HG03103 (cell line): ENCODE measurements at regions not wholly inside any gene's neighbourhood (a gene's known extent, or its start where the extent isn't known, plus 50 kb on each side); places are given as distances from the start of the nearest gene placed in this dataset.

Source experiments
- ATAC-seq: cut with Tn5 transposase; IDR thresholded peaks from one replicate; pipeline ENCODE4 v1.9.1; 2021; ENCODE audit warnings: low read depth; ENCODE audit not compliant: unreplicated experiment

DNA sequence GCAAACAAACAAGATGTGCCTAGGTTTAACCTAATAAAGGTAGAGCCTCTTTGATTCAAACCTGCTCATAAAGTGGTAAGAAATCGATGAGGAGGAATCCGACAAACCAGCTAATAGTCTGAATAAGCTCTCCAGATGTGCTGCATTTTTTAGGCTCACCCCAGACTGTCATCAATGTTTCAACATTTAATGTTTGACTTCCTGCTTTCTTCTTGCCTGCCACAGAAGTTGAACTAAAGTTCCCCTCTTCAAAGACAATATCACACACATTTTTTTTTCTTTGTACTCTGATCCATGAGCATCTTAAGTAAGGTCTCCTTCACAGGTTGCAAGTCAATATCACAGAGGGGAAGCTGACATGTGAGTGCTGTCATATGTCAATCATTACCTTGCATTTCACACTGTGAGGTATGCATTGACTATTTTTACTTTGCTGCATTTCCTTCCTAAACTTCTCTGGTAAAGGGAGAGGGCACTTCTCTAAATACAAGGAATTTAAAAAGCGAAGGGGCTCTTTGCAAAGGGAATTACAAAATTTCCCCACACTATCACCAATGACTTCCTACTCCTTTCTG, 172.3 kb upstream of the MCTP2 start:
- no peak for ATAC-seq

DNA sequence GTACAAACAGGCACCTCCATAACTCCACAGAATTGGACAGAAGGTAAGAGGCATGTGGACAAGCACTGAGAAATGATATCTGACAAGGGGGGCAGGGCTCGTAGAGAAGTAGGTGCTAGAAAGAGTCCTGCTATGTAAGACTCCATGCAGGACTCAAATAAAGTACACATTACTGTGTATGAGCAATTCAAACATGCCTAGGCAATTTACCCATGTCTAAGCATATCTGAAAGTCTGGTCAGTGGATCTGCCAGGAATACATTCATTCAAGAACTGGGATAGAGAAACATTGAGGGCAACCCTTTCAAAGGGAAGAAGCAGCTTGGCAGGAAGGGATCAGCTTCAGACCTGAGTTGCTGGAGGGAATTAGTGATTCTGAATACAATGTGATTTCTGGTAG, 174.1 kb upstream of the MCTP2 start:
- ATAC-seq: no peak

DNA sequence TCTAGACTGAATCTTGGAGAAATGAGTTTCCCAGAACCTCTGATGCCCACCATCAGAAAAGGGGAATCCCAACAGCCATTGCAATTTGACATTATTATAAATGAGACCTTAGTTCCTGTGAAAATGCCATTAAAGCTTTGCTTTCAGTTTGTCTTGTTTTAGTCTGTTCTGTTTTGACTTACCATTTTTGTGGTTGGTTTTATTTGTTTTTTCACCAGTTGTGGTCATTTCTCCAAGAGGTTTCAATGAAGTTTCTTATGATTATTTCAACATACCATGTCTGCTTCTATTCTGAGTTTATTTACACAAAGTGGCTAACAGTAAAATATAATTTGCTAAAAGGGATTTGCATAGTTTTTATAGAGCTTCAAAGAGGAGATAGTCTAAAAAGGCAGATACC, 175.0 kb upstream of the MCTP2 start:
- ATAC-seq: no peak

DNA sequence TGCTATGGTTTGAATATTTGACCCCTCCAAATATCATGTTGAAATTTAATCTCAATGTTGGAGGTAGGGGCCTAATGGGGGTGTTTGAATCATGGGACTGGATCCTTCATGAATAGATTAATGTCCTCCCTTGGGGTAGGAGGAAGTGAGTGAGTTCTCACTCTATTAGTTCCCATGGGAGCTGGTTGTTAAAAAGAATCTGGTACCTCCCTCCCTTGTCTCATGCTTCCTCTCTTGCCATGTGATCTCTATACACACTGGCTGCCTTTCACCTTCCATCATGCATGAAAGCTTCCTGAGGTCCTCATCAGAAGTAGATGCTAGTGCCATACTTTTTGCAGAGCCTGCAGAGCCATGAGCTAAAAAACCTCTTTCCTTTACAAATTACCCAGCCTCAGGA, 177.7 kb upstream of the MCTP2 start:
- ATAC-seq: no peak

DNA sequence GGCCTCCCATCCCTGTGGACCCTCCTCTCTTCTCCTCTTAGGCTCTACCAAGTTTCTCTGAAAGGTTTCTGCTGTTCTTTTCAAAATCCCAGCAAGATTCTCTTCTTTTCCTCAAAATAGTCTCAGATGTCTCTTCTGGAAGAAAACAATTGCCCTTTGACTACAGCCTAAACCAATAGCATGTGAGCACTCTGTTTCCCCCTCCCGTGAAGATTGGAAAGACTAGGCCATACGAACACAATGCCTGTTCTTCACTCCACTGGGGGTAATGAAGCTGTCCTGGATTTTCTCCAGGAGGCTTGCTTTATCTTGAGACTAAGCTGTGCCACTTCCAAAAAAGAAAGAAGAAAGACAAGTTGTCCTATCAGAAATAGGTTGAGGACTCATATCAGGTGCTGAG, 178.7 kb upstream of the MCTP2 start:
- no peak for ATAC-seq

DNA sequence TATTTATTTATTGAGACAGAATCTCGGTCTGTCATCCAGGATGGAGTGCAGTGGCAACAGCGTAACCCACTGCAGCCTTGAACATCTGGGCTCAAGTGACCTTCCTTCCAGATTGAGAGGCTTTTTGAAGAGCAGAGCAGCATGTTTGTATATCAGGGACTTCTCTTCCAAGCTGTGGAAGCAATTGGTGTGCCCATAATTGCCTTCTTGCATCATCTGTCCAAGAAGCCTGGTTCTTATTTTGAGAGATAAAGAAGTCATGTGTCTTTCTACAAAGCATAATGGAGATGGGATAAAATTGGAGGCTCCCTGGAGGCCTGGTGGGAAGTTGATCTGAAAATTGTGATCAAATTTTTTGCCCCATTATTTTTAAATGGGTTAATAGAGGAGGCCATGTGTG, 183.8 kb upstream of the MCTP2 start:
- ATAC-seq: no peak

DNA sequence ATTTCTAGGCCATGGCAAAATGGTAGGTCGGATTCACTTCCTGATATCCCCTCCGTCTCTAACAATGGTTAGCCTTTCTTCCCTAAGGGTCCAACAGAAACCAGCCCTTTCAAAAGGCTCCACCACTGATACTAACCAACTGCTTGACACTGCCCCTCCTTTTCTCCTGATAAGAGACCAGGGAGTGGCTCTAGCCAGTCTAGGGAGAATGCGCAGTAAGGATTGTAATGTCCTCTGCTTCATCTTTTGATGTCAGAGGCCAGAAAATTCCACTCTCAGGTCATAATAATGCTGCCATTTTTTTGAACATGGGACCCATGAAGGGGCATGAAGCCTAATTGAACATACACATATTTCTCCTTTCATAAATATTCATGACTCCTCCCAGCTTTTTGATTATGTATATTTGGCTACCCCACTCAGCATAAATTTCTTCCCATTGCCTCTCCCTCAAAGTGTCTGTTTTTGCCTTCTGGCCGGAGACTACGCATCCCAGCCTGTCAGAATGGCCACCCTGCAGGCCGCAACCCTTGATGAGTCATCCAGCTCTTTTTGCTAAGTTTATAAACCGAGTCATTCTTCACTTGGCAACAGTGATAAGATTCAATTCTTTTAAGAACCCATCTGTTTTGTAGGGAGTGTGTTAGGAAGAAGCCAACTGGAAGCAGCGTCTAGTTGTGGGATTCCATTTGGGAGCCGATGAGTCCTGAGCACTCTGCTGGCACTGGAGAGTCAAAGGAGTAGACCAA, 189.0 kb upstream of the MCTP2 start:
- ATAC-seq: no peak

DNA sequence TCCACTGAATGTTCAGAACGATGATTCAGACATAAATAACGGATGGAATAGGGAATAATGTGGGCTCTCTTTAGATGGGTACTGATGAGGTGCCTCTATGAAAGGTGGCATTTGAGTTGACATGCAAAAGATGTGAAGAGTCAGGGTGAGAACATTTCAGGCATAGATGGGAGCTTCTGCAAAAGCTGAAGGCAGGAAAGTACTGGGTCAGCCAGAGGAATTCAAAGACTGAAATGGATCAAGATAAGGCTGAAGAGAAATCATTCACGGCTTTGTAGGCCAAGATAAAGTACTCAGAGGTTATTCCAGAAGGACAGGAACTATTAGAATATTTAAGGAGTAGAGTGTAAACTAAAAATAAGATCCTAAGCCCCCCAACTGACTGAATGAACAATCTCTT, 189.6 kb upstream of the MCTP2 start:
- ATAC-seq: no peak

DNA sequence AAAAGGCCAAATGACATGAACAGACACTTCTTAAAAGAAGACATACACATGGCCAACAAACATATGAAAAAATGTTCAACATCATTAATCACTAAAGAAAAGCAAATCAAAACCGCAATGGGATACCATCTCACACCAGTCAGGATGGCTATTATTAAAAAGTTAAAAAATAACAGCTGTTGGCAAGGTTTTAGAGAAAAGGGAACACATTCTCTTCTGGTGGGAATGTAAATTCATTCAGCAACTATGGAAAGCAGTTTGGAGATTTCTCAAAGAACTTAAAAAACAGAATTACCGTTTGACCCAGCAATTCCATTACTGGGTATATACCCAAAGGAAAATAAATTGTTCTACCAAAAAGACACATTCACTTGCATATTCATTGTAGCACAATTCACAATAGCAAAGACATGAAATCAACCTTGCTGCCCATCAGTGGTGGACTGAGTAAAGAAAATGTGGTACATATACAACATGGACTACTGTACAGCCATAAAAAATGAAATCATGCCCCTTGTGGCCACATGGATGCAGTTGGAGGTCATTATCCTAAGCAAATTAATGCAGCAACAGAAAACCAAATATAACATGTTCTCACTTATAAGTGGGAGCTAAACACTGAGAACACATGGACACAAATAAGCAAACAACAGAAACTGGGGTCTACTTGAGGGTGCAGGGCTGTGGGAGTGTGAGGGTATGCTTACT, 190.7 kb upstream of the MCTP2 start:
- no peak for ATAC-seq

DNA sequence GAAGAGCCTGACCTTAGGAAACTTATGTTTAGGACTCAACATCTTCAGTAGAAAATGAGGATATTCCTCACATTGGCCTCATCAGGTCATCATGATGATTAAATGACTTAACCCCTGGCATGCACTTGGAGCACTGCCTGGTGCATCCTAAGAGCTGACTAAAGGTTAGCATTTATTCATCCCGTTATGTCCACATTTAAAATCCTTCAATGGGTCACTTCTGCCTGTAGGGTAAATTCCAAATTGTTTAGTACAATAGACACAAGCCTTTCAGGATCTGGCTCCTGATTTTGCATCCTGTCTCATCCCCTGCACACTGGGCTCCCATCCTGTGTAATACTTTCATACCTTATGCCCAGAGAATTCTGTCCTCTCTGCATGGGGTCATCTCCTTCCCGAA, 195.2 kb upstream of the MCTP2 start:
- no peak for ATAC-seq

DNA sequence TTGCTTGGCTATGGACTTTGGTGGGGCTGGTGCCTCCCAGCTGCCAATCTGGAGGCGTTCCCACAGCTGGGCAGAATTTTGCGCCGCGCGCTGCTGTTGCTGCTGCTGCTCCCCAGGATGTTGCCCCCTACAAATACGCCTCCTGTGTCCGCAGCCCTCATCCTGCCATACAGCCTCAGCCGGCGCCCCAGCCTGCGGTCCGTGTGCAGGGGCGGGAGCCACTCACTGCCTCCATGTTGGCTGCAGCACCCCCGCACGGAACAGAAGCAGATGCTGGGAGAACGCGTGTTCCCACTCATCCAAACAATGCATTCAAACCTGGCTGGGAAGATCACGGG, 197.7 kb upstream of the MCTP2 start:
- no peak for ATAC-seq

DNA sequence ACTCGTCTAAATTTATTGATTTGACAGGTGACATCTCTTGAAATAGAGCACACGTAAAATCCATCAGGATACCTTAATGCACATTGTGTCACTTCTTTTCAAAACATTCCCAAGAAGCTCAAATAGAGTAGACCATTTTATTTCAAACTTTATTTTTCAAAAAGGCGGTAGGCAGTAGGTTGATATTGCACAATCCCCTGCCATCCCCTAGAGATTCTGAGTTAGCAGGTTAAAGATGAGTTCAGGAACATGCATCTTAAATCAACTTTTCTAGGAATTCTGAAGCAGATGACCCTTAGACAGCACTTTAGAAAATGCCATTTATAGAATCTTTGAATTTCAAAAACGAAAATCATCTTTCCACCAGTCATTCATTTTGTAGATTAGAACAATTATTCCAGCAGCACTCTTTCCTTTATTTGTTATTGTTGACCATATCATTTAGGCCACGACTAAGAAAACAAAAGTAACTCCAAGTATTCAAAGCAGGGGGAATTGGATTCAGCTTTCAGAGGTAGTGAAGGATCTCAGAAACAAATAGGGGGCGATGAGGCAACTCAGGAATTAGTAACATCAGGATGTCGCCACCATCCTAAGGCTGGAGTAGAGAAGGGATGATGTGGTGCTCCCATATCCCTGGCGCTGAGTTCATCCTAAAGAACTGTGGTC, 198.2 kb upstream of the MCTP2 start:
- ATAC-seq: no peak

DNA sequence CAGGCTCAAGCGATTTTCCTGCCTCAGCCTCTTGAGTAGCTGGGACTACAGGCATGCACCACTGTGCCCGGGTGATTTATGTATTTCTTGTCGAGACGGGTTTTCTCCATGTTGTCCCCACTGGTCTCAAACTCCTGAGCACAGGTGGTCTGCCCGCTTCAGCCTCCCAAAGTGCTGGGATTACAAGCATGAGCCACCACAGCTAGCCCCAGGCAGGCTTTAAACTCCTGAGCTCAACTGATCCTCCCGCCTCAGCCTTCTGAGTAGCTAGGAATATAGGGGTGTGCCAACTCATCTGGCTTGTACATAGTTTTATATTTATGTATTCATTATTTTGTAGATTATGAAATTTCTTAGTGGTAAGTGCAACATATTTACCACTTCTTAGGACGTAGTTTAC, 198.8 kb upstream of the MCTP2 start:
- no peak for ATAC-seq

DNA sequence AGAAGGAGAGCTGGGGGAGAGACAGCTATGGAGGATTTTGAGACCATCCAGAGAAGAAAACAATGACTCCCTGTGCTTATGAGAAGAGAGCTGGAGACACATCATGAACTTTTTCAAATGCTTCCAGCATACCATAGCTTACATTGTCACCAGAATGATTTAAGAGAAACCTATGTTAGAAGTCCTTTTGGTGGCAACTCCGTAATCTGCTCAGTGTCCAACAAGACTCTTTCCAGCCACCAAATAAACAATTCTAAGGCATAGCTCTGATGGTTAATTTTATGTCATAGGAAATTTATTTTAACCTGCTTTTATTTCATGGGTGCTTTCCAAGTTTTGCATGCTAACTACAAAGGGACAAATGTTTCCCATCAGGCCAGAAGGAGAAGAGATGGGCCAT, 200.3 kb upstream of the MCTP2 start:
- ATAC-seq: no peak

DNA sequence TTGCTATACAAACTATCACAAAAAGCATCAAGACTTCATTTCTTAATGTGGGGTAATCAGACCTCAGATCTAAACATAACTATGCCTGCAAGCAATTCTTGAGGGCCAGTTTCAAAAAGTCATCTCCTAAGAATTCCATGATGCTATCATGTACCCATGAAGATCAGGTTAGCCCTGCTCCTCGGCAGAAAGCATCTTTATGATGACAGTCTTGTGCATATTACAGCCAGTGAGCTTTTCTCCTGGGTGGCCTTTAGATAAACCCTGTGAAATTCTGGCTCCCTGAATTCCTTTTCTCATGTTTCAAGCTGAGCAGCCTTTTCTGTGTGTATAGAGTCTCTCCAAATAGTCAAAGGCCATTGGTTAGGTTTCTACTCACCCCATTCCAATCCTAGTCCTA, 201.9 kb upstream of the MCTP2 start:
- no peak for ATAC-seq

DNA sequence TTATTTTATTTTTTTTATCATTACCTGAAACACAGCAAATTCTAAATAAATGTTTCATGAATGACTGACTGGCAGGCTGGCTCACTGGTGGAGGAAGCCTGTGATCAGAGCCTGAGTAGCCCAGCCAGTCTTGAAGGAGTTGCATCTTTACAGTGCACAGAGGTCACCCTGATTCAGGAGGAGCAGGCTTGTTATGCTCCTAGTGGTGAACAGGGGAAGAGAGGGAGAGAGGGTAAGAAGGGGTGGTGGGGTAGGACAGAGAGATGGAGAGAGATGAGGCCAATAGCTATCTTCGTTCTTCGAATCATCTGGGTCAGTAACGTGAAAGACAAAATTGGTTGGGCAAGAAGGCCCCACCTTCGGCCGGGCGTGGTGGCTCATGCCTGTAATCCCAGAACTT, 202.6 kb upstream of the MCTP2 start:
- no peak for ATAC-seq

DNA sequence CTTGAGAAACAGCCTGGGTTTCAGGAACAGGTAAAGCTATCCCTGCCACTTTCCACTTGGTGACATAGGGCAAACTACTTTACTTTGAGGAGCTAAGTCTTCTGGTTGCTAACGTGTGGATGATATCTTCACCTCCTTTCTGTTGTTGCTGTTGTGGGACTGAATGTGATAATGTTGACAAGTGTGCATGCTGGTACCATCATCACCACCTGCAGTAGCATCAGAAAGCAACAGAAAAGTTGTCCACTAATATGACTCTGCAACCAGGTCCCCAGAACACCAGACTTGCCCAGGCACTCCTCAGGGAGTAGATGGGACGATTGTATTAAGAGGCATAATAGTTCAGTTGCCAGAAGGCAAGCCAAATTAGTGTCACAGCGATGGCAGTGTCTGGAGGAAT, 203.2 kb upstream of the MCTP2 start:
- no peak for ATAC-seq

DNA sequence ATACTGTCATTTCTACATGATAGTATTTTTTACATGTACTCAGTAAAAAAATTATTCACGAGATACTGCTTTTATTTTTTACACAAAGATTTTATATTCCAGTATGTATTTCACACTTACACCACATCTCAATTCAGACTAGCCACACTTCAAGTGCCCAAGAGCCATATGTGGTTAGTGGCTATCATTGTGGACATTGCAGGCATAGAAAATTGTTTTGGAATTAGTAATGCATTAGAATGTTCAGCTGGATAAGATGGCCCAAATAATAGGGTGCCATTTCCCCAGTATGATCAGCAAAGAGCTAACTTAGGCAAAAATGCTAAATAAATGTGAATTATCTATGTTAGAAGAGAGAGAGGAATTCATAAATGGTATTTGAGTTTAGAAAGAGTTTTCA, 203.8 kb upstream of the MCTP2 start:
- ATAC-seq: no peak

DNA sequence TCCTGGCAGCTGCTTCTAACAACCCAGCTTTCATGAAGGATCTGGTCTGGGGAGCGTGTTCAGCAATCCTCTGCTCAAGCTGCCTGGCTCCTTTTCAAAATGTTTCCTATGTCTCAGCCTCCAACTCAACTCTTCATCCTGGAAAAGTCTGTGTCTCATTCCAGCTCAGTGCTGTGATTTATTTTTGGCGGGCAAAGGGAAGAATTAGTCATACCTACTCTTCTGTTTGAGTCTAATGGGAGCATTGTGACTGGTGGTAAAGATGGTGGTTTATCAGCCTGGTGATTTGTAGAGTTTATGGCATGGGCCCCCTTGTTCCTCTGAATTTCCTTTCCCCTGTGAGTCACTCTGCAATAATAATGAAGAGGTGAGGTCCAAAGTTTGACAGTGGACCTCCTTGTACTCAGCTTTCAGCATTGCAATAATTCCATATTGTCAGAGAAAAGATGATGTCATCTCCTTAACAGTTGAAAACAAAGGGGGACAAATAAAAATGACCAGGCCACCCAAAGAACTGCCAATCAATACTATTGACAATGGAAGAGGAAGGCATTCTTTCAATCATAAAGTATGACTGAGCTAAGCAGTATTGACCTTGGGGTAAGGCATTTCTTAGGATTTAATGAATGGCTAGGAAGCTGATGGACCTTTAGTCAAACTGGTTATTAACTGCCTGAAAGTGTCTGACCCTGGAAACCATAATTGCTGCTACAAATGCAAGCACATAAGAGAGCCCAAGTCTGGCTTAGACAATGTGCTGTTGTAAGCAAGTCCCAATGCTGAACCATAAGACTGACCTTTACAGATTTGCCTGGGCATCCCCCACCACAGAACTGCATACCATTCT, 204.7 kb upstream of the MCTP2 start:
- ATAC-seq: no peak

DNA sequence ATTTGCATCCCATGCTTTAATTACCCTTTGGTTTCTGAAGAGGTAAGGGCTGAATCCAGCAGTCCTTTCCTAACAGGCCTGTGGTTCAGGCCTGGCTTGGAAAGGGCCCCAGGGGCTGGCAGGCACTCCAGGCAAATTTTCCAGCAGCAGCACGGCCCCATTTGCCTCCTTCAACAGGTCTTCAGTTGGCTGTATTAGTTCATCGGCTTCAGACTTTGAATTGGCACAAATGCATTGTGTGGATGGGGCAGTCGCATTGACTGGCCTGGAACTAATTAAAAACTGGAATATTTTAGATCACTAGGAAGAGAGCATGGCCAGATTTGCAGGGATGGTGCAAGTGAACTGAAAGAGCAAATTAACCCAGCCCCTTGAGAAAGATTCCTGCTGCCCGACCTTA, 207.8 kb upstream of the MCTP2 start:
- ATAC-seq: no peak
